ENCODE measurements at regions not wholly inside any gene's neighbourhood (a gene's known extent, or its start where the extent isn't known, plus 50 kb on each side); places are given as distances from the start of the nearest gene placed in this dataset.
"Not testable (repeated sequence)": the region's sequence is repeated elsewhere in the genome, so short reads cannot be mapped to it uniquely, and the experiment has no call there.

DNA sequence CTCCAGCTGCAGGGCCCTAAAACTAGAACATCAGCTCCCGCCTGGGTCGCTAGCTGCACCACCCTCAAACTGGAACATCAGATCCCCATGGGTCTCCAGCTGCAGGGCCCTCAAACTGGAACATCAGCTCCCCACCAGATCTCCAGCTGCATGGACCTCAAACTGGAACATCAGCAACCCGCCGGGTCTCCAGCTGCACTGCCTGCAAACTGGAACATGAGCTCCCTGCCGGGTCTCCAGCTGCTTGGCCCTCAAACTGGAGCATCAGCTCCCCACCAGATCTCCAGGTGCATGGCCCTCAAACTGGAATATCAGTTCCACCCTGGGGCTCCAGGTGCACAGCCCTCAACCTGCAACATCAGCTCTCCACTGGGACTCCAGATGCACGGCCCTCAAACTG lies 82.7 kb downstream of the TFRC start:
- H3K4me1 ChIP-seq (ENCODE audit: control insufficient read depth in 1 of 2, low read depth in 2 of 2); H3K9me3 ChIP-seq; H3K27ac ChIP-seq; H3K4me3 ChIP-seq; H3K27me3 ChIP-seq (replicated peaks; ENCODE audit: insufficient read depth); DNase-seq (ENCODE audit: low spot score); H3K36me3 ChIP-seq; ATAC-seq (ENCODE audit: insufficient number of reproducible peaks, low FRiP score, low read depth): not testable (repeated sequence)

- not testable (repeated sequence) for H3K36me3 ChIP-seq; H3K27me3 ChIP-seq (replicated peaks; ENCODE audit: insufficient read depth); ATAC-seq (ENCODE audit: insufficient number of reproducible peaks, low FRiP score, low read depth); H3K27ac ChIP-seq; H3K4me1 ChIP-seq (ENCODE audit: control insufficient read depth in 1 of 2, low read depth in 2 of 2); H3K9me3 ChIP-seq; H3K4me3 ChIP-seq; DNase-seq (ENCODE audit: low spot score)
Measured at GRCh38 chr3:195996314-195996713, 85.6 kb downstream of the TFRC start.

DNA sequence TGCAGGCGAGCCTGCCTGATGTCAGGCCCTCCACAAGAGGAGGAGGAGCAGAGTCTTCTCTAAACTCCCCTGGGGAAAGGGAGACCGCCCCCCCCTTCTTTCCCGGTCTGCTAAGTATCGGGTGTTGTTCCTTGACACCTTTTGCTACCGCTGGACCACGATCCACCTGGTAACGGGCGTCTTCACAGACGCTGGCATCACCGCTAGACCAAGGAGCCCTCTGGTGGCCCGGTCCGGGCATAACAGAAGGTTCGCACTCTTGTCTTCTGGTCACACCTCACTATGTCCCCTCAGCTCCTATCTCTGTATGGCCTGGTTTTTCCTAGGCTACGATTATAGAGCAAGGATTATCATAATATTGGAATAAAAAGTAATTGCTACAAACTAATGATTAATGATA lies 86.0 kb upstream of the TNK2 start:
- H3K36me3 ChIP-seq; H3K4me1 ChIP-seq (ENCODE audit: control insufficient read depth in 1 of 2, low read depth in 2 of 2); H3K4me3 ChIP-seq; H3K27me3 ChIP-seq (replicated peaks; ENCODE audit: insufficient read depth); ATAC-seq (ENCODE audit: insufficient number of reproducible peaks, low FRiP score, low read depth); H3K9me3 ChIP-seq; DNase-seq (ENCODE audit: low spot score); H3K27ac ChIP-seq: not testable (repeated sequence)

- not testable (repeated sequence) for H3K27me3 ChIP-seq (replicated peaks; ENCODE audit: insufficient read depth); H3K4me3 ChIP-seq; H3K27ac ChIP-seq; H3K9me3 ChIP-seq; ATAC-seq (ENCODE audit: insufficient number of reproducible peaks, low FRiP score, low read depth); DNase-seq (ENCODE audit: low spot score); H3K36me3 ChIP-seq; H3K4me1 ChIP-seq (ENCODE audit: control insufficient read depth in 1 of 2, low read depth in 2 of 2)
Measured at GRCh38 chr3:195993671-195994070, 85.3 kb upstream of the TNK2 start.

GRCh38 chr3:195992956-195993595 lies 84.7 kb upstream of the TNK2 start:
- not testable (repeated sequence) for DNase-seq (ENCODE audit: low spot score); H3K4me3 ChIP-seq; H3K9me3 ChIP-seq; H3K27me3 ChIP-seq (replicated peaks; ENCODE audit: insufficient read depth); H3K27ac ChIP-seq; H3K4me1 ChIP-seq (ENCODE audit: control insufficient read depth in 1 of 2, low read depth in 2 of 2); H3K36me3 ChIP-seq; ATAC-seq (ENCODE audit: insufficient number of reproducible peaks, low FRiP score, low read depth)

DNA sequence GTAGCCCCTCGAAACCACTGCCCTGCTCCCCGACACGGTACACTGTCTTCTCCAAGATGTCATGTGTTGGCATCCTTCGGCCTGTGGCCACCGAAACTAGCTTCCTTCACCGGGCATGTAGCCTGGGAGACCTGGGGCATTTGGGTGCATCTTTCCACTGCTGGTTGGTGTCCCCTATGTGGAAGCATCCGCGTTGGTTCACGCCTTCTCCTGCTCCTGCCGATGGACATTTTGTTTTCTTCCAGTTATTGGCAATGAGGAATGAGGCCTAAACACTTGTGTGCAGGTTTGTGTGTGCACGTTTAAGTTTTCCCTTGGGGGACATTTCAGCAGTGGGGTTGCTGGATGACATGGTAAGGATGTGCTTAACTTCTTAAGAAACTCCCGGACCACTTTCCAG lies 83.6 kb upstream of the TNK2 start:
- not testable (repeated sequence) for H3K36me3 ChIP-seq; H3K27ac ChIP-seq; H3K4me1 ChIP-seq (ENCODE audit: control insufficient read depth in 1 of 2, low read depth in 2 of 2); H3K27me3 ChIP-seq (replicated peaks; ENCODE audit: insufficient read depth); DNase-seq (ENCODE audit: low spot score); H3K4me3 ChIP-seq; ATAC-seq (ENCODE audit: insufficient number of reproducible peaks, low FRiP score, low read depth); H3K9me3 ChIP-seq

- not testable (repeated sequence) for ATAC-seq (ENCODE audit: insufficient number of reproducible peaks, low FRiP score, low read depth); H3K4me3 ChIP-seq; H3K4me1 ChIP-seq (ENCODE audit: control insufficient read depth in 1 of 2, low read depth in 2 of 2); DNase-seq (ENCODE audit: low spot score); H3K27ac ChIP-seq; H3K27me3 ChIP-seq (replicated peaks; ENCODE audit: insufficient read depth); H3K36me3 ChIP-seq; H3K9me3 ChIP-seq
Measured at GRCh38 chr3:195991243-195991642, 82.9 kb upstream of the TNK2 start.

DNA sequence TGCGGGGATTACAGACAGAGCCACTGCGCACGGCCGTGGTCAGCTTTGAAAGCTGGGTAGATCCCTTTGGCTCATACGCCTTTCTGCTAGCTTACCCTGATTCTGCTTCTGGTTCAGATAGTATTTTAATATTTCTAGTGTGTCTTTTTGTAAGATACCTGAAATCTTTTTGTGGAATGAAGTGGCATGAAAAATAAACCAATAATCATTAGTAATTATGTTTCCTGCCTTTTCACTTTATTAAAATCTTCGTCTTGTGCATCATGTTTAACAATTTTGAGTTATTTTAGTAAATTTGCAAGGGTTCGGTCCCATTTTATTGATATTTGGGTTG lies 82.5 kb upstream of the TNK2 start:
- DNase-seq (ENCODE audit: low spot score); H3K27me3 ChIP-seq (replicated peaks; ENCODE audit: insufficient read depth); H3K36me3 ChIP-seq; ATAC-seq (ENCODE audit: insufficient number of reproducible peaks, low FRiP score, low read depth); H3K9me3 ChIP-seq; H3K4me1 ChIP-seq (ENCODE audit: control insufficient read depth in 1 of 2, low read depth in 2 of 2): not testable (repeated sequence)
- peak overlapping the region; percentile 99 for H3K4me3 ChIP-seq
- H3K27ac ChIP-seq: peak overlapping the region; percentile 74 to 85

DNA sequence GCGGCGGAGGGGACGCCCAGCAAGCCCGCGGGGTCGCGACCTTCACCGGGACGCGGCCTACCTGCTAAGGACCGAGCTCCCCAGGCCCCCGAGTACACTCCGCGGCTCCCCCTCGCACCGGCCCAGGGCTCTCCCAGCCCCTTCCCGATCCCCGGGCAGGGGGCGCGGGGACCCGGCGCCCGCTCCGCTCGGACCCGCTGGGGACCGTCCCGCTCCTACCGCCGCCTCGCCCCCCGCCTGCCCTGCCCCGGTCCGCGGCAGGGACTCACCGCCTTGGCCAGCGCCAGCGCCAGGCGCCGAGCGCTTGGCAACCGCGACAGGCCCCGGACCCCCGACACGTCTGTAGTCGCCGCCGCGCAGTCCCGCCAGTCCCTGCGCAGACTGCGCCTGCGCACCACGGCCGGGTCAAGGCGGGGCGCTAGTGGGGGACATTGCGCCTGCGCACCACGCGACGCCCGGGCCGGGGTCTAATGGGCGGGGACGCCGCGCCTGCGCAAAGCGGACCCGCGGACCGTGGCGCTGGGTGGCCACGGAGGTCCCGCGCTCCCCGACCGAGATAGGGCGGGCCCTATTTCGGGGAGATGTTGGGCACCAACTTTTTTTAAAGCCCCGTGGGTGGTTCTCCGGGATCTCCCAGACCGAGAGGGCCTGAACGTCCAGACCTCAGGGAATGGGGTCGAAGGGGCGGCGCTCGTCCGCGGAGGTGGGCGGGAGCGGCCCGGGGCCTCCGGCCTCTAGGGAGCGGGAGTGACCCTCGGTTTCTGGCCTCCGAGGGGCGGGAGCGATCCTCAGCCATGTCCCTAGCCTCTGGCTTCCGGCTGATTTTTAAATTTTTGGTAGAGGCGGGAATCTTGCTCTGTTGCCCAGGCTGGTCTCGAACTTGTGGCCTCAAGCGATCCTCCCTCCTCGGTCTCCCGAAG lies 81.8 kb upstream of the TNK2 start:
- Histone ChIP-seq H3K27ac (peak overlapping the region; percentile 74 to 85), H3K4me3 (peak overlapping the region; percentile 99)
- ATAC-seq (ENCODE audit: insufficient number of reproducible peaks, low FRiP score, low read depth): peak; percentile 87
- DNase-seq (ENCODE audit: low spot score); H3K36me3 ChIP-seq; H3K4me1 ChIP-seq (ENCODE audit: control insufficient read depth in 1 of 2, low read depth in 2 of 2); H3K9me3 ChIP-seq; H3K27me3 ChIP-seq (replicated peaks; ENCODE audit: insufficient read depth): not testable (repeated sequence)

DNA sequence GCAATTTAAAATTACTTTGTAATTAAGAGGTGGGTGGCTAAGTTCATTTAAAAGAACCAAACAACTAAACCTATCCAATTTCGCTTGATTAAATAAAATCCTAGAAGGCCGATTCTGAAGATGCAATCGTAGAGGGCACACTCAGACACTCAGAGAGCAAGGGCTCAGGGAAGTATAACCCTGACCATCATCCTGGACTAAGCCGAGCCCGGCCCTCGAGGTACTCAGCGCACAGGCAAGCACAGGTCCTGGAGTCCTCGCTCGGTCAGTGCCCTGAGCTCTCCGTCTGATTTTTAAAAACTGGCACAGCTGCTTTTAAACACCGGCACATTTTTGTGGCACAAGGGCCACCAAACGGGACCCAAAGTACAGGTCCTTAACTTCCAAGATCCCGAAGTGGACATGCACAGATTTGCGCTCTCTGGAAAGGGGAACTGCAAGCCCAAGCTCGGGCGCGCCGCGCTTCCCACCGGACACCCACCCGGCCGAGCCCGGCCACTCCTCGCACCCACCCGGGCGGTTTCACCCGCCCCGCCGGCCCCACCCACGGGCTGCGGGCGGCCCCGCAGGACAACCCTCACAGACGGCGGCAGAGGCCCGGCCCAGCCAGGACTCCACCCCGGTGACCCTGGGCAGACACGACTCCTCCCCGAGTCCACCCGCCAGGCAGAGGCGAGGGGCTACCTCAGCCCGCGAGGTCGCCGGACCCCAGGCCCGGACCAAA lies 81.0 kb upstream of the TNK2 start:
- not testable (repeated sequence) for DNase-seq (ENCODE audit: low spot score); H3K9me3 ChIP-seq; H3K4me1 ChIP-seq (ENCODE audit: control insufficient read depth in 1 of 2, low read depth in 2 of 2); H3K36me3 ChIP-seq; H3K27me3 ChIP-seq (replicated peaks; ENCODE audit: insufficient read depth)
- Histone ChIP-seq H3K4me3 (peak overlapping the region; percentile 99), H3K27ac (peak overlapping the region in 1 of 2 donors; percentile 85)
- peak; percentile 65 for ATAC-seq (ENCODE audit: insufficient number of reproducible peaks, low FRiP score, low read depth)

GRCh38 chr3:195988764-195989163 lies 80.4 kb upstream of the TNK2 start:
- H3K27ac ChIP-seq; H3K4me1 ChIP-seq (ENCODE audit: control insufficient read depth in 1 of 2, low read depth in 2 of 2); H3K9me3 ChIP-seq; DNase-seq (ENCODE audit: low spot score); ATAC-seq (ENCODE audit: insufficient number of reproducible peaks, low FRiP score, low read depth); H3K36me3 ChIP-seq; H3K27me3 ChIP-seq (replicated peaks; ENCODE audit: insufficient read depth): not testable (repeated sequence)
- peak overlapping the region; percentile 33 for H3K4me3 ChIP-seq

GRCh38 chr3:195987001-195987400 lies 78.7 kb upstream of the TNK2 start:
- H3K4me3 ChIP-seq; H3K27ac ChIP-seq; DNase-seq (ENCODE audit: low spot score); H3K9me3 ChIP-seq; H3K27me3 ChIP-seq (replicated peaks; ENCODE audit: insufficient read depth); ATAC-seq (ENCODE audit: insufficient number of reproducible peaks, low FRiP score, low read depth); H3K4me1 ChIP-seq (ENCODE audit: control insufficient read depth in 1 of 2, low read depth in 2 of 2): not testable (repeated sequence)
- peaks cover 11% of the 10 kb centered on the region for H3K36me3 ChIP-seq
